Transverse colon (tissue), 4 donors: ENCODE measurements at regions not wholly inside any gene's neighbourhood (a gene's known extent, or its start where the extent isn't known, plus 50 kb on each side); places are given as distances from the start of the nearest gene placed in this dataset.

Experiments used
- DNase-seq: peaks from one replicate; pipeline ENCODE4 v3.0.0-alpha.2; 2019
- H3K27ac ChIP-seq, 4 donors: fragments of 200-600 bp; sonication (generic); 2 replicates each; pipeline ENCODE4 v1.5.1; 2016 to 2018; ENCODE audit warnings: inconsistent platforms in 4 of 4
- H3K27me3 ChIP-seq: fragments of 200-600 bp; sonication (generic); 2 replicates; pipeline ENCODE4 v1.5.1; 2017; ENCODE audit warnings: inconsistent platforms
- H3K36me3 ChIP-seq, 4 donors: fragments of 200-600 bp; sonication (generic); 2 replicates each; pipeline ENCODE4 v1.5.1; 2017 to 2019; ENCODE audit warnings: inconsistent platforms in 4 of 4
- H3K4me1 ChIP-seq, 4 donors: fragments of 200-600 bp; sonication (generic); 2 replicates each; pipeline ENCODE4 v1.5.1; 2017 to 2020; ENCODE audit warnings: inconsistent platforms in 4 of 4
- H3K4me3 ChIP-seq, 4 donors: fragments of 200-600 bp; sonication (generic); 1 replicate in 1 of 4; 2 replicates in 3 of 4; pipeline versions ENCODE4 v1.5.1 to v1.6.1; 2017 to 2019; ENCODE audit warnings: inconsistent platforms in 4 of 4
- H3K9me3 ChIP-seq, 2 donors: fragments of 200-600 bp; sonication (generic); 2 replicates each; pipeline ENCODE4 v1.5.1; 2017 to 2019; ENCODE audit warnings: inconsistent platforms in 2 of 2
- CTCF ChIP-seq, 5 experiments: fragments of 200-600 bp in 3 of 5; fragments of 450-650 bp in 2 of 5; sonication (generic) in 3 of 5; IDR thresholded peaks; 1 replicate in 2 of 5; 2 replicates in 3 of 5; pipeline ENCODE4 v1.5.1; 2016 to 2017; ENCODE audit warnings: antibody characterized with exemption in 5 of 5, inconsistent platforms in 3 of 5, mild to moderate bottlenecking in 2 of 5, moderate library complexity in 1 of 5
- EP300 ChIP-seq: sonication (generic); formaldehyde crosslinking; IDR thresholded peaks from one replicate; pipeline ENCODE4 v1.6.1; 2017; ENCODE audit warnings: antibody characterized with exemption, low read depth
- POLR2A ChIP-seq: fragments of 450-650 bp; IDR thresholded peaks from one replicate; pipeline ENCODE4 v1.6.1; 2016; ENCODE audit warnings: antibody characterized with exemption, mild to moderate bottlenecking, moderate library complexity
- POLR2AphosphoS5 ChIP-seq, 3 donors: sonication (generic); formaldehyde crosslinking; IDR thresholded peaks; one replicate each; pipeline ENCODE4 v1.6.1; 2016; ENCODE audit warnings: antibody characterized with exemption in 3 of 3
- WGBS, 2 donors: methylation state at CpG; one replicate each; pipeline ENCODE4 v1.1.5; 2018; ENCODE audit warnings: low coverage in 1 of 2; 5-methylcytosine and 5-hydroxymethylcytosine counted together
- in situ Hi-C, 4 donors: fragments of 200-750 bp; cut with MboI; loops; one replicate each; pipeline versions ENCODE4 v1.15.0 to v1.15.1; 2017; ENCODE audit warnings: low sequenced_read_pairs in 3 of 4, low pct_ligation_motif_present in 1 of 4, low pct_unique_long_range_greater_than_20kb in 1 of 4
- intact Hi-C: fragments of 100-400 bp; cut with DNase I; formaldehyde crosslinking; loops from one replicate; pipeline ENCODE4 v1.15.1; 2023; ENCODE audit warnings: low total_unique reads

- in situ Hi-C loops (no loop called here), intact Hi-C loops (no loop called here)
- Histone ChIP-seq H3K9me3 (no peaks in the 10 kb centered on the region), H3K4me3 (no peak overlapping the region), H3K27me3 (no peaks in the 10 kb centered on the region), H3K4me1 (no peaks in the 10 kb centered on the region), H3K27ac (no peak overlapping the region), H3K36me3 (no peaks in the 10 kb centered on the region)
- no peak for DNase-seq
- TF ChIP-seq POLR2A (no peak), CTCF (IDR thresholded peaks at IDR 0.05) (no peak), POLR2AphosphoS5 (IDR thresholded peaks at IDR 0.05) (no peak), EP300 (no peak)
- 87 to 92% methylated on average over 2 of the region's 2 CpGs for WGBS, 2 donors
These were observed 75.0 kb upstream of the SLC1A1 start for GRCh38 chr9:4415281-4415680.

- H3K4me1 ChIP-seq, result no peaks in the 10 kb centered on the region
- no peaks in the 10 kb centered on the region for H3K27me3 ChIP-seq
- H3K4me3 ChIP-seq, result no peak overlapping the region
- H3K27ac ChIP-seq, result no peak overlapping the region
- H3K9me3 ChIP-seq, result no peaks in the 10 kb centered on the region
- no peak for TF ChIP-seq POLR2A
- no peak for TF ChIP-seq CTCF (IDR thresholded peaks at IDR 0.05)
- TF ChIP-seq POLR2AphosphoS5 (IDR thresholded peaks at IDR 0.05), result no peak
- no peak for TF ChIP-seq EP300
- 77 to 79% methylated on average over 1 of the region's 1 CpG for WGBS, 2 donors
- in situ Hi-C loops, result no loop called here
- DNase-seq, result no peak
- H3K36me3 ChIP-seq, result no peaks in the 10 kb centered on the region
- intact Hi-C loops, result no loop called here
These were observed 76.4 kb upstream of the SLC1A1 start for GRCh38 chr9:4413856-4414255.

GRCh38 chr9:4404156-4404555, 86.1 kb upstream of the SLC1A1 start:
- no peaks in the 10 kb centered on the region for H3K4me1 ChIP-seq
- intact Hi-C loops, result no loop called here
- no peak for DNase-seq

GRCh38 chr9:4402501-4402900, 87.8 kb upstream of the SLC1A1 start:
- intact Hi-C loops (no loop called here), in situ Hi-C loops (no loop called here)
- peaks cover 0 to 4% of the 10 kb centered on the region in 2 donors for H3K9me3 ChIP-seq
- no peaks in the 10 kb centered on the region for H3K36me3 ChIP-seq
- TF ChIP-seq POLR2AphosphoS5 (IDR thresholded peaks at IDR 0.05), result no peak
- TF ChIP-seq EP300, result no peak
- TF ChIP-seq CTCF (IDR thresholded peaks at IDR 0.05), result no peak
- no peak for TF ChIP-seq POLR2A
- H3K27me3 ChIP-seq, result no peaks in the 10 kb centered on the region
- no peak overlapping the region for H3K4me3 ChIP-seq
- DNase-seq, result no peak
- H3K4me1 ChIP-seq, result no peaks in the 10 kb centered on the region
- H3K27ac ChIP-seq, result no peak overlapping the region

More at GRCh38 chr9:4404156-4404555, 86.1 kb upstream of the SLC1A1 start:
- H3K27ac ChIP-seq, result no peak overlapping the region
- WGBS, 2 donors, result 71 to 79% methylated on average over 2 to 3 of the region's 3 CpGs
- H3K4me3 ChIP-seq, result no peak overlapping the region
- H3K9me3 ChIP-seq, result peaks cover 0 to 4% of the 10 kb centered on the region in 2 donors
- no peaks in the 10 kb centered on the region for H3K27me3 ChIP-seq
- in situ Hi-C loops, result no loop called here
- TF ChIP-seq CTCF (IDR thresholded peaks at IDR 0.05) (no peak), POLR2A (no peak), POLR2AphosphoS5 (IDR thresholded peaks at IDR 0.05) (no peak), EP300 (no peak)
- no peaks in the 10 kb centered on the region for H3K36me3 ChIP-seq
